ENCODE measurements at regions not wholly inside any gene's neighbourhood (a gene's known extent, or its start where the extent isn't known, plus 50 kb on each side); places are given as distances from the start of the nearest gene placed in this dataset.

GRCh38 chr1:83016354-83016849, 982.5 kb downstream of the TTLL7 start:
- no peak for FAIRE-seq

GRCh38 chr1:83015163-83015562, 983.8 kb downstream of the TTLL7 start:
- FAIRE-seq, result no peak

- FAIRE-seq, result no peak
These were observed 986.0 kb downstream of the TTLL7 start for GRCh38 chr1:83012950-83013349.

GRCh38 chr1:83011265-83011664, 987.7 kb downstream of the TTLL7 start:
- no peak for FAIRE-seq

- no peak for FAIRE-seq
These were observed 992.7 kb downstream of the TTLL7 start for GRCh38 chr1:83006271-83006670.

- FAIRE-seq, result no peak
These were observed 998.6 kb downstream of the TTLL7 start for GRCh38 chr1:83000286-83000685.

GRCh38 chr1:82995951-82996350, 1003.0 kb downstream of the TTLL7 start:
- no peak for FAIRE-seq

GRCh38 chr1:82994616-82995263, 1004.2 kb downstream of the TTLL7 start:
- no peak for FAIRE-seq

GRCh38 chr1:82991569-82991968, 1007.4 kb downstream of the TTLL7 start:
- FAIRE-seq, result no peak

GRCh38 chr1:82979593-82980236, 1019.2 kb downstream of the TTLL7 start:
- no peak for FAIRE-seq

GRCh38 chr1:82978461-82979324, 1020.2 kb downstream of the TTLL7 start:
- FAIRE-seq, result no peak

GRCh38 chr1:82972841-82973553, 1025.9 kb downstream of the TTLL7 start:
- FAIRE-seq, result no peak

GRCh38 chr1:82969340-82969739, 1029.6 kb downstream of the TTLL7 start:
- no peak for FAIRE-seq

- no peak for FAIRE-seq
These were observed 1036.3 kb downstream of the TTLL7 start for GRCh38 chr1:82962658-82963057.

- FAIRE-seq, result no peak
These were observed 1048.2 kb downstream of the TTLL7 start for GRCh38 chr1:82950606-82951200.

GRCh38 chr1:82948386-82948785, 1050.5 kb downstream of the TTLL7 start:
- FAIRE-seq, result no peak

- FAIRE-seq, result no peak
These were observed 1051.7 kb downstream of the TTLL7 start for GRCh38 chr1:82947278-82947677.

- no peak for FAIRE-seq
These were observed 1052.8 kb downstream of the TTLL7 start for GRCh38 chr1:82946096-82946605.

- no peak for FAIRE-seq
These were observed 1054.1 kb downstream of the TTLL7 start for GRCh38 chr1:82944822-82945221.

- no peak for FAIRE-seq
These were observed 1064.9 kb downstream of the TTLL7 start for GRCh38 chr1:82934074-82934473.

- FAIRE-seq, result no peak
These were observed 1066.2 kb downstream of the TTLL7 start for GRCh38 chr1:82932727-82933126.

- FAIRE-seq, result no peak
These were observed 1066.7 kb downstream of the TTLL7 start for GRCh38 chr1:82932207-82932606.
